VCaP (cell line): ENCODE measurements at regions not wholly inside any gene's neighbourhood (a gene's known extent, or its start where the extent isn't known, plus 50 kb on each side); places are given as distances from the start of the nearest gene placed in this dataset.
"Not testable (repeated sequence)": the region's sequence is repeated elsewhere in the genome, so short reads cannot be mapped to it uniquely, and the experiment has no call there.

Experiments
- H3K27ac ChIP-seq: fragments of 450-650 bp; 2 replicates; pipeline ENCODE4 v1.5.1; 2017
- CTCF ChIP-seq: fragments of 450-650 bp; conservative IDR thresholded peaks from 2 replicates; pipeline ENCODE4 v1.5.1; 2017; ENCODE audit warnings: mild to moderate bottlenecking, moderate library complexity

GRCh38 chr9:40884072-40884901, 244.2 kb downstream of the FOXD4L6 start:
- no peak for TF ChIP-seq CTCF
- no peak overlapping the region for H3K27ac ChIP-seq

GRCh38 chr9:40883423-40884071, 244.9 kb downstream of the FOXD4L6 start:
- not testable (repeated sequence) for H3K27ac ChIP-seq

- H3K27ac ChIP-seq = not testable (repeated sequence)
Measured at GRCh38 chr9:40873753-40874295, 254.7 kb downstream of the FOXD4L6 start.

GRCh38 chr9:40868437-40868836, 260.0 kb downstream of the FOXD4L6 start:
- H3K27ac ChIP-seq = not testable (repeated sequence)
